Heart left ventricle (tissue), 13 donors: ENCODE measurements at regions not wholly inside any gene's neighbourhood (a gene's known extent, or its start where the extent isn't known, plus 50 kb on each side); places are given as distances from the start of the nearest gene placed in this dataset.

Experiments
- CTCF ChIP-seq, 12 donors: fragments of 200-600 bp; sonication (generic) in 4 of 12; IDR thresholded peaks; one replicate each; pipeline versions ENCODE4 v1.5.0 to v1.8.0; 2018 to 2022; ENCODE audit warnings: antibody characterized with exemption in 12 of 12, mild to moderate bottlenecking in 5 of 12
- POLR2A ChIP-seq, 2 donors: fragments of 450-650 bp; IDR thresholded peaks; one replicate each; pipeline ENCODE4 v1.6.1; 2017; ENCODE audit warnings: antibody characterized with exemption in 2 of 2, mild to moderate bottlenecking in 2 of 2, moderate library complexity in 2 of 2
- donor health status: ischemic (EF 13 %, LVEDD 7.1; RV severe dilation, severe dysfunction).
- donor health status: DM: no; HTN: yes; CAD: no.
- donor health status: DM: no; HTN: no; CAD: no.
- donor health status: ischemic (EF 25% LVEDD 6.9; RV normal size, moderate dysfunction).
- donor health status: ischemic (EF 25% LVEDD 5.7; RV mildly dilated, moderate dysfunction).
- donor health status: ischemic (EF 35%, LVEDD 5.7; RV mildly dilated, moderate dysfunction).
- donor health status: nonischemic (EF 11% LVEDD 7.7; RV severe dilation, severe dysfunction).
- donor health status: DM: yes; HTN: yes; CAD: no.
- donor health status: PGD.
- donor health status: ischemic (EF 29% LVEDD 5.4; RV normal size, mild dysfunction).
- donor health status: nonischemic (EF 23%, LVEDD 6.1; RV moderate dilation, normal function).

- TF ChIP-seq POLR2A (IDR thresholded peaks at IDR 0.05) (no peak), CTCF (IDR thresholded peaks at IDR 0.05) (no peak)
Observed at GRCh38 chr13:79237981-79238380, 168.1 kb downstream of the RBM26 start.
